IMR-90 (cell line): ENCODE measurements at regions not wholly inside any gene's neighbourhood (a gene's known extent, or its start where the extent isn't known, plus 50 kb on each side); places are given as distances from the start of the nearest gene placed in this dataset.

ENCODE experiments used
- ATAC-seq: fragments of 200-7000 bp; cut with Tn5 transposase; 2 replicates; pipeline ENCODE4 v1.9.1; 2020; ENCODE audit warnings: low read depth, mild to moderate bottlenecking, moderate library complexity
- BruUV-seq: library from RNA; stranded (reverse); fragments of 400-500 nt; replicated peaks from 2 replicates; lab custom pipeline; 2021; lab: Mats Ljungman, UMichigan
- CTCF ChIA-PET: fragments of 300-600 bp; formaldehyde crosslinking; extraction: SDS; loops from one replicate; lab custom pipeline; 2021; ENCODE audit warnings: antibody characterized with exemption; lab: Yijun Ruan, JAX
- POLR2A ChIA-PET: fragments of 300-600 bp; sonication (Branson Sonifier 250); formaldehyde crosslinking; loops from one replicate; lab custom pipeline; 2022; ENCODE audit warnings: antibody characterized with exemption; ENCODE audit not compliant: unreplicated experiment; lab: Charles Lee
- DNase-seq: peaks from one replicate; pipeline ENCODE4 v3.0.0; 2013
- H2AFZ ChIP-seq: replicated peaks from 2 replicates; pipeline ENCODE3; 2013; ENCODE audit warnings: low read length, mild to moderate bottlenecking; ENCODE audit not compliant: poor library complexity
- H2AK5ac ChIP-seq: 2 replicates; pipeline ENCODE4 v1.6.1; 2013; ENCODE audit warnings: low read depth, low read length, inconsistent platforms
- H2AK9ac ChIP-seq: replicated peaks from 2 replicates; pipeline ENCODE3; 2013; ENCODE audit warnings: mild to moderate bottlenecking, low read depth, low read length, moderate library complexity; ENCODE audit not compliant: poor library complexity
- H2BK120ac ChIP-seq: 2 replicates; pipeline ENCODE4 v1.6.1; 2013; ENCODE audit warnings: low read depth, low read length, inconsistent platforms
- H2BK15ac ChIP-seq: 3 replicates; pipeline ENCODE4 v1.6.1; 2013; ENCODE audit warnings: low read depth, low read length, inconsistent platforms
- H2BK20ac ChIP-seq: 2 replicates; pipeline ENCODE4 v1.6.1; 2013; ENCODE audit warnings: low read depth, mild to moderate bottlenecking, inconsistent platforms, low read length, moderate library complexity
- H2BK5ac ChIP-seq: 2 replicates; pipeline ENCODE4 v1.6.1; 2013; ENCODE audit warnings: mild to moderate bottlenecking, low read depth, low read length, inconsistent platforms; ENCODE audit not compliant: poor library complexity, severe bottlenecking
- H3K14ac ChIP-seq: replicated peaks from 2 replicates; pipeline ENCODE4 v1.6.1; 2013; ENCODE audit warnings: low read depth, low read length, inconsistent platforms
- H3K18ac ChIP-seq: 2 replicates; pipeline ENCODE4 v1.6.1; 2013; ENCODE audit warnings: low read depth, low read length, control low read depth
- H3K23ac ChIP-seq: 2 replicates; pipeline ENCODE4 v1.6.1; 2013; ENCODE audit warnings: low read depth, low read length, inconsistent platforms
- H3K27ac ChIP-seq: 2 replicates; pipeline ENCODE4 v1.5.1; 2013; ENCODE audit warnings: mild to moderate bottlenecking, control low read depth, low read length; ENCODE audit not compliant: insufficient read depth
- H3K27me3 ChIP-seq: 2 replicates; pipeline ENCODE4 v1.6.1; 2013; ENCODE audit warnings: low read length; ENCODE audit not compliant: control insufficient read depth, insufficient read depth
- H3K36me3 ChIP-seq: 2 replicates; pipeline ENCODE4 v1.6.1; 2013; ENCODE audit warnings: low read length, mixed read lengths; ENCODE audit not compliant: control insufficient read depth, insufficient read depth
- H3K4ac ChIP-seq: 2 replicates; pipeline ENCODE4 v1.6.1; 2013; ENCODE audit warnings: low read depth, low read length, inconsistent platforms
- H3K4me1 ChIP-seq: 2 replicates; pipeline ENCODE4 v1.6.1; 2013; ENCODE audit warnings: low read length, mixed read lengths; ENCODE audit not compliant: control insufficient read depth, insufficient read depth
- H3K4me2 ChIP-seq: 2 replicates; pipeline ENCODE4 v1.6.1; 2013; ENCODE audit warnings: low read depth, mild to moderate bottlenecking, control low read depth, low read length, moderate library complexity
- H3K4me3 ChIP-seq: 2 replicates; pipeline ENCODE4 v1.5.1; 2013; ENCODE audit warnings: low read depth, mild to moderate bottlenecking, control low read depth, low read length, moderate library complexity; ENCODE audit not compliant: insufficient read depth
- H3K56ac ChIP-seq: 2 replicates; pipeline ENCODE4 v1.6.1; 2013; ENCODE audit warnings: low read length, inconsistent platforms; ENCODE audit not compliant: insufficient read depth; ENCODE audit errors: extremely low read depth
- H3K79me1 ChIP-seq, 2 experiments: 2 replicates each; pipeline ENCODE4 v1.6.1; 2013; ENCODE audit warnings: low read length in 2 of 2, inconsistent platforms in 1 of 2, low read depth in 1 of 2
- H3K9ac ChIP-seq: 2 replicates; pipeline ENCODE4 v1.6.1; 2013; ENCODE audit warnings: low read depth, low read length, control low read depth
- H3K9me1 ChIP-seq: 2 replicates; pipeline ENCODE4 v1.6.1; 2013; ENCODE audit warnings: low read length, inconsistent platforms; ENCODE audit not compliant: insufficient read depth
- H3K9me3 ChIP-seq: 2 replicates; pipeline ENCODE4 v1.6.1; 2013; ENCODE audit warnings: low read length; ENCODE audit not compliant: control insufficient read depth, insufficient read depth
- H4K20me1 ChIP-seq: 2 replicates; pipeline ENCODE4 v1.6.1; 2013; ENCODE audit warnings: low read length, inconsistent platforms; ENCODE audit not compliant: insufficient read depth
- H4K5ac ChIP-seq: 2 replicates; pipeline ENCODE4 v1.6.1; 2013; ENCODE audit warnings: mild to moderate bottlenecking, low read depth, low read length, control low read depth
- H4K8ac ChIP-seq, 2 experiments: 2 replicates each; pipeline ENCODE4 v1.6.1; 2013; ENCODE audit warnings: low read depth in 2 of 2, low read length in 2 of 2, control low read depth in 1 of 2, inconsistent platforms in 1 of 2
- H4K91ac ChIP-seq: 2 replicates; pipeline ENCODE4 v1.6.1; 2013; ENCODE audit warnings: low read depth, low read length, inconsistent platforms; ENCODE audit not compliant: insufficient read depth
- FOS ChIP-seq: fragments of 150-350 bp; IDR thresholded peaks from 2 replicates; pipeline ENCODE4 v1.6.1; 2016; ENCODE audit warnings: low read depth, low read length
- MAZ ChIP-seq: IDR thresholded peaks from 2 replicates; pipeline ENCODE4 v1.6.1; 2012; ENCODE audit warnings: low read depth, mild to moderate bottlenecking, low read length, improper control_type of control experiment, moderate library complexity, borderline replicate concordance
- NFE2L2 ChIP-seq: fragments of 150-350 bp; IDR thresholded peaks from 2 replicates; pipeline ENCODE4 v1.6.1; 2016; ENCODE audit warnings: low read depth, mild to moderate bottlenecking, low read length
- RAD21 ChIP-seq: IDR thresholded peaks from 2 replicates; pipeline ENCODE4 v1.6.1; 2012; ENCODE audit warnings: low read length, improper control_type of control experiment
- WGBS, 2 experiments: methylation state at CpG; one replicate each; pipeline versions ENCODE4 v1.1.5 to v1.1.7; 2013; ENCODE audit warnings: missing lambda C conversion rate in 2 of 2; ENCODE audit not compliant: insufficient read length in 1 of 2; ENCODE audit errors: extremely low coverage in 2 of 2; 5-methylcytosine and 5-hydroxymethylcytosine counted together
- dilution Hi-C: fragments of 300-500 bp; cut with HindIII; formaldehyde crosslinking; loops from one replicate; pipeline ENCODE4 v1.14.3; 2018; ENCODE audit warnings: low sequenced_read_pairs; ENCODE audit not compliant: unreplicated experiment
- in situ Hi-C: fragments of 300-500 bp; cut with MboI; formaldehyde crosslinking; loops from 3 replicates; pipeline ENCODE4 v1.14.3; 2019; ENCODE audit warnings: low sequenced_read_pairs, inconsistent platforms, mixed read lengths
- intact Hi-C: fragments of 100-400 bp; cut with micrococcal nuclease; formaldehyde crosslinking; loops from 2 replicates; pipeline ENCODE4 v1.10.0; 2022

DNA sequence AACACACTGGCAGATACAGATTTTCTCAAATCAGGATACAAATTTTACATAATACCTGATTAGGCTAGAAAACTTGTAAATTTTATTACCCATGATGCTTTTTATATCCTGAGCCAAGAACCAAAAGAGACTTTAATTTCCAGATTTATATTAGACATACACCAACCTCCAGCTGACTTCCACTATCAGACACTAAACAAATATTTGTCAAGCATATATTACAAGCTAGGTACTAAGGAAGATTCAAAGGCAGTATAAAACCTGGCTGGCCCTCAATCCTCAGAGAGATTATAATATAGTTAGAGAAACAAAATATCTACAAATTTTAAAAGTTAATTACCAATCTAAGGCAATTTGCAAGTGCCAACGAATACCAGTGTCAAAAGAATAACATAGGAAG is 357.8 kb upstream of the F9 start:
- H4K5ac ChIP-seq: no peak overlapping the region
- H3K27ac ChIP-seq: no peak overlapping the region
- no peak overlapping the region for H2AK9ac ChIP-seq
- no peaks in the 10 kb centered on the region for H3K9me3 ChIP-seq
- BruUV-seq: no TSS peak
- TF ChIP-seq NFE2L2 (no peak), RAD21 (no peak), FOS (no peak), MAZ (no peak)
- DNase-seq (no peak), ATAC-seq (no peak)
- H3K4me3 ChIP-seq: no peak overlapping the region
- no peak overlapping the region for H4K91ac ChIP-seq
- POLR2A ChIA-PET: no interaction called here
- H3K36me3 ChIP-seq: no peaks in the 10 kb centered on the region
- H3K9ac ChIP-seq: no peak overlapping the region
- no peak overlapping the region for H2BK120ac ChIP-seq
- no peak overlapping the region for H2BK5ac ChIP-seq
- H3K4me1 ChIP-seq: no peaks in the 10 kb centered on the region
- no peak overlapping the region for H3K23ac ChIP-seq
- no CpG with 5 or more reads among the region's 1 CpG for WGBS, 2 experiments
- H3K56ac ChIP-seq: no peak overlapping the region
- H2BK15ac ChIP-seq: no peak overlapping the region
- dilution Hi-C loops (no loop called here), in situ Hi-C loops (no loop called here), intact Hi-C loops (no loop called here)
- H2AK5ac ChIP-seq: no peak overlapping the region
- H3K79me1 ChIP-seq: no peaks in the 10 kb centered on the region
- no peak overlapping the region for H4K8ac ChIP-seq
- no peaks in the 10 kb centered on the region for H3K27me3 ChIP-seq
- no peak overlapping the region for H3K18ac ChIP-seq
- no peaks in the 10 kb centered on the region for H3K9me1 ChIP-seq
- H2BK20ac ChIP-seq: no peak overlapping the region
- CTCF ChIA-PET: no interaction called here
- no peak overlapping the region for H3K14ac ChIP-seq
- no peaks in the 10 kb centered on the region for H4K20me1 ChIP-seq
- H3K4ac ChIP-seq: no peak overlapping the region
- no peak overlapping the region for H2AFZ ChIP-seq
- no peak overlapping the region for H3K4me2 ChIP-seq
